ENCODE measurements at regions not wholly inside any gene's neighbourhood (a gene's known extent, or its start where the extent isn't known, plus 50 kb on each side); places are given as distances from the start of the nearest gene placed in this dataset.

DNA sequence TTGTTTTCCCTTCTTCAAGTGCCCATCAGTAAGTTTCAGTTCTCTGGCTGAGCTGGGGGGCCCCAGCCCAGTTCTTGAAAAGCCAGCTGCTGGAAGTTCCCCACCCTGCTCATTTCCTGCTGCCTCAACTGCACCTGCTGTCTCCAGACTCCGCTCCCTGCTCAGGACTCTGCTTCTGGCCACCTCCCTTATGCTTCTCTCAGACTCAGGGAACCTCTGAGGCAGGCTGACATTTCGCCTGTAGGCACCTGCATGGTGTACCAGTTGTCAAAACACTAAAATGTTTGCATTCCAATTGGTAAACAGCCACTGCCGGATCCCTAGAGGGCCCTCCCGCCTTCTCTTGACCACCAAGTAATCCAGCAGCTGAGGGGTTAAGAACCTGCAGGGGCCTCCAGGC lies 136.5 kb upstream of the VRK1 start:
- H3K4ac ChIP-seq (ENCODE audit: low read depth, low read length) = no peak overlapping the region
- H4K5ac ChIP-seq (ENCODE audit: insufficient read length, low read depth, low read length) = no peak overlapping the region
- H4K8ac ChIP-seq (replicated peaks; ENCODE audit: insufficient read length, low read depth, low read length) = no peak overlapping the region
- peaks cover 39% of the 10 kb centered on the region for H3K27me3 Mint-ChIP-seq (ENCODE audit: low read depth)
- no peak overlapping the region for H3T11ph ChIP-seq (ENCODE audit: low read length)
- no peak overlapping the region for H2AFZ ChIP-seq (ENCODE audit: low read length)
- H2BK120ac ChIP-seq (ENCODE audit: low read depth, low read length, poor library complexity, severe bottlenecking) = no peak overlapping the region
- no peak overlapping the region for H3K18ac ChIP-seq (ENCODE audit: insufficient read length, low read depth, low read length)
- no peaks in the 10 kb centered on the region for H3K4me1 ChIP-seq (ENCODE audit: insufficient read depth, low read length)
- no peak overlapping the region for H2BK20ac ChIP-seq (ENCODE audit: low read depth, low read length, poor library complexity, severe bottlenecking)
- no peaks in the 10 kb centered on the region for H3K79me2 ChIP-seq (ENCODE audit: insufficient read depth, low read length)
- no peak overlapping the region for H3K27ac ChIP-seq (ENCODE audit: insufficient read length, low read depth, low read length)
- peaks cover 2 to 6% of the 10 kb centered on the region in 2 experiments; a peak in 4 of 5 replicates for H3K9me3 Mint-ChIP-seq
- no peaks in the 10 kb centered on the region for H3K23me2 ChIP-seq (ENCODE audit: insufficient read length, low read depth, low read length, poor library complexity, severe bottlenecking)
- H3K14ac ChIP-seq (ENCODE audit: insufficient read depth, low read length) = no peak overlapping the region; the same call in 1 of the 2 replicates
- no peak overlapping the region for H2BK5ac ChIP-seq (ENCODE audit: insufficient read length, low read length)
- H3K27me3 ChIP-seq (ENCODE audit: insufficient read depth, low read length) = no peaks in the 10 kb centered on the region
- H2AK5ac ChIP-seq (ENCODE audit: insufficient read length, low read length) = no peak overlapping the region
- no peak overlapping the region for H2BK15ac ChIP-seq (ENCODE audit: low read depth, low read length)
- no peak overlapping the region for H3K27ac Mint-ChIP-seq
- no peaks in the 10 kb centered on the region for H4K20me1 ChIP-seq (ENCODE audit: control insufficient read depth, insufficient read depth, insufficient read length)
- H3K4me2 ChIP-seq (ENCODE audit: insufficient read depth, insufficient read length, low read length) = no peak overlapping the region
- H4K91ac ChIP-seq (ENCODE audit: insufficient read length, low read depth, low read length) = no peak overlapping the region
- H3K9me3 ChIP-seq (ENCODE audit: control insufficient read depth, low read depth, low read length) = no peaks in the 10 kb centered on the region
- no peak overlapping the region for H3K9ac ChIP-seq (ENCODE audit: extremely low read depth, insufficient read length, low read length)
- no peak for DNase-seq
- H3K23ac ChIP-seq (ENCODE audit: insufficient read length, low read depth, low read length) = no peak overlapping the region
- no peak overlapping the region for H3K56ac ChIP-seq (ENCODE audit: insufficient read length, low read depth, low read length)
- H3K4me3 Mint-ChIP-seq = no peak overlapping the region
- TF ChIP-seq, protein P1, sequence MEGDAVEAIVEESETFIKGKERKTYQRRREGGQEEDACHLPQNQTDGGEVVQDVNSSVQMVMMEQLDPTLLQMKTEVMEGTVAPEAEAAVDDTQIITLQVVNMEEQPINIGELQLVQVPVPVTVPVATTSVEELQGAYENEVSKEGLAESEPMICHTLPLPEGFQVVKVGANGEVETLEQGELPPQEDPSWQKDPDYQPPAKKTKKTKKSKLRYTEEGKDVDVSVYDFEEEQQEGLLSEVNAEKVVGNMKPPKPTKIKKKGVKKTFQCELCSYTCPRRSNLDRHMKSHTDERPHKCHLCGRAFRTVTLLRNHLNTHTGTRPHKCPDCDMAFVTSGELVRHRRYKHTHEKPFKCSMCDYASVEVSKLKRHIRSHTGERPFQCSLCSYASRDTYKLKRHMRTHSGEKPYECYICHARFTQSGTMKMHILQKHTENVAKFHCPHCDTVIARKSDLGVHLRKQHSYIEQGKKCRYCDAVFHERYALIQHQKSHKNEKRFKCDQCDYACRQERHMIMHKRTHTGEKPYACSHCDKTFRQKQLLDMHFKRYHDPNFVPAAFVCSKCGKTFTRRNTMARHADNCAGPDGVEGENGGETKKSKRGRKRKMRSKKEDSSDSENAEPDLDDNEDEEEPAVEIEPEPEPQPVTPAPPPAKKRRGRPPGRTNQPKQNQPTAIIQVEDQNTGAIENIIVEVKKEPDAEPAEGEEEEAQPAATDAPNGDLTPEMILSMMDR (conservative IDR thresholded peaks at IDR 0.05) = no peak
- peaks cover 2 to 3% of the 10 kb centered on the region in 2 experiments; a peak in 2 of 4 replicates for H3K4me1 Mint-ChIP-seq
- H3K36me3 Mint-ChIP-seq (ENCODE audit: insufficient read depth in 1 of 3, low read depth in 3 of 3) = no peaks in the 10 kb centered on the region
- no CpG with 5 or more reads among the region's 4 CpGs for WGBS (ENCODE audit: extremely low coverage, insufficient read length, low lambda C conversion rate)
- no peak overlapping the region for H2BK12ac ChIP-seq (ENCODE audit: insufficient read length, low read depth, low read length)
- no peaks in the 10 kb centered on the region for H3K79me1 ChIP-seq (ENCODE audit: insufficient read depth, low read depth, low read length, poor library complexity, severe bottlenecking)

All from H9 (cell line).